GM04503 (cell line): ENCODE measurements at regions not wholly inside any gene's neighbourhood (a gene's known extent, or its start where the extent isn't known, plus 50 kb on each side); places are given as distances from the start of the nearest gene placed in this dataset.

ENCODE experiments used
- DNase-seq: peaks from one replicate; pipeline ENCODE4 v3.0.0-alpha.2; 2012; ENCODE audit warnings: low read depth

DNA sequence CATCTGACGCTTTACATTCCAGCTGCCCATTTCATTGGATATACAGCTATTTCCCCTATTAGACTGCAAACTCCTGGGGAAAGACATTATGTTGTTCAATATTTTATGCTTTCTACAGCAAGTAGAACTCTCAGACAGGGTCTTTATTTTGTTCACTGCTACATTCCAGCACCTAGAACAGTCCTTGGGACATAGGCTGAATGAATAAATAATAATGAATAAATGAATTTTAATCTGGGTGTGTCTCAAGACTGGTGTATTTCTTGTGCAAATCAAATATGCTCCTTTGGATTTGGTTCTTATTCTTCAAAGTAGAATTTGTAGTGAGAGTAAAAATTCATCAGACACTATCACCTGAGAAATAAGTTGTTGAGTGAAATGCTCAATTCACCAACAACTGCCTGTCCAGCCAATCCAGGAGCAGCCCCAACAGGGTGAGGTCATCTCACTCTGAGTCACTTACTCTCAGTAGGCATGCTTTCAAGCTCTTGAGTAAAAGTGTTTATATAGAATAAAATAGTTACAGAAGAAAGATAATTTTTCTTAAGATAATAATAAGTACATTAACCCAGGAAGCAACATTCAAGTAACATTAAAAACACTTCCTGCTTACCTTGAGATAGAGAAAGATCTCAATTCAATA lies 287.5 kb upstream of the NPVF start:
- DNase-seq: no peak

DNA sequence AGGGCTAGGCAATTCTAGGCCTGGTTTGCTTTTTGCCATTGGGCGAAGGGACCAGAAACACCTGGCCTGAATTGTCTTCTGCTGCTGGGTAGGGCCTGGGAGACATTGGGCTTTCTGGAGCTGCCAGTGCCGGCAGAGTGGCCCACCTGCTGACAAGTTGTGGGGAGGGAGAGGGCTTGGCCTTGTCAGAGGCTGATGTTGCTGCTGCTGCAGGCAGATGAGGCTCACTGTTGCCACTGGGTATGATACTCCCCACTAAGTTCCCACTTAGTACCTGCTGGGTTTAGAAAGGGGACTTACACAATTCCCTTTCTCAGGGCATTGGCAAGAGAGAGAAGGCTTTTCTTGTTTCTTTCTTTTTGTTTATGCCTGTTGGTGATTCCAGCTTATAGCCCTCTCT lies 289.6 kb upstream of the NPVF start:
- DNase-seq: no peak

DNA sequence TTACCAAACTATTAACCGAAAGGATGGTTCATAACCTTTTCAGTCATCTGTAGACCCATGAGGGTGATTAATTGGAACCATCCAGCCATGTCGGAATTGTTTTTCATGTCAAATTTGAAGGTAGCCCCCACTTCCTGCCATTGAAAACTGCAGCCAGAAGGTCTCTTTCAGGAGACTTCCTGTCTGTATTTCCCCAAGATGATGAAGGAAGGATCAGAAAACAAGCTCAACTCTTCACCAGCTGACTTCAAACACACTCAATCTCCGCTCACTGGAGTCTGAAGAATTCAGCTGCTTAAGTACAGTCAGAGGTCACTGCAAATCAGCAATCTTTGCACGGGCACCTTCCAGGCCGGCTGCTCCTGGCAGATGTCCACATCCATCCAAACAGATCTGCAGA lies 291.7 kb upstream of the NPVF start:
- no peak for DNase-seq

DNA sequence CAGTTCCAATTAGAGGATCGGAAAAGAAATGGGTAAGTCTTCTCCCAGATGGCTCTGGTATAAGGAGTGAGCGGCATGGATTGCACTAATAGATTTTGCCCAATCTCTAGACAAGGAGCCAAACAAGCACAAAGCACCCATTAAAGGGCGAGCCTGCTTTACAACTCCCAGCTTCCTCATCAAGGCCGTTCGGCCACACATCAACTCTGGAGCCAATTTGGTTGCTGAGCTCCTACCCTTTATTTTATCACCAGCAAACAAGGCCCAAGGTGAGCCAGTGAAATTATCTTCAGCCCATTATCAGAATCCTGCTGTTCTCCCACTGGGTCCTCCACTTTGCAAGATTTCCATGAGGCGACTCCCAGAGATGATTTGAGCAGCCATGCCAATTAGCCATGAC lies 292.2 kb upstream of the NPVF start:
- DNase-seq: no peak

DNA sequence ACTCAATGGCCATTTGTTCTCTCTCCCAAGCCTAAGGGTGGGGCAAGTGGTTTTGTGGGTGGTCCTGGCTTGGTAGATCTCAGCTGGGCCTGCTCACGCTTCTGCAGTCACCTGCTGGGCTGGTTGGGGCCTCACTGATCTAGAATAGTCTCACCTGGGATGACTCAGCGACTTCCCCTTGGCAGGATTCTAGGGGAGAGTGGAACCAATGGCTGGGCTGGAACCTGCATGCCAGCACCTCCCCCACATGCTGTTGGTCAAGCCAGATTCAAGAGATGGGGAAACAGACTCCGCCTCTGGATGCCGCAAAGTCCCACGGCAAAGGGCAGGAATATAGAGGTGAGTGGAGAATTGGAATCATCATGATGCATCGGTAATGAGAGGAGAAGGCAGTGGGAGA lies 292.9 kb upstream of the NPVF start:
- DNase-seq: no peak

DNA sequence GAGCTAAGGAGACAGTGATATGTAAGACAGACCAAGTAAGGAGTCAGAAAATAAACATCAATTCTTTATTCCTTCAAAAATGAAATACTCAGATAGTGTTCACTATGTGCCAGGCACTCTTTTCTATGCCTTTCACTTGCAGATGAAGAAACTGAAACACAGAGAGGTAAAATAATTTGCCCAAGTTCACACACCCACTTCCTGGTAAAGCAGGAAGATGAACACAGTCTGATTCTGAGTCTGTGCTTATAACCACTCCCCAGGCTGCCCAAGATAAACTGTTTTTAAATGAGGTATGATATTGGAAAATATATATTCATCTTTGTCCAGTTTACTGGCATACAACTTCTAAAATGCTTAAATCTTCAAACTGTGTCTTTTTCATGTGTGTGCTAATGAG lies 294.4 kb upstream of the NPVF start:
- no peak for DNase-seq

DNA sequence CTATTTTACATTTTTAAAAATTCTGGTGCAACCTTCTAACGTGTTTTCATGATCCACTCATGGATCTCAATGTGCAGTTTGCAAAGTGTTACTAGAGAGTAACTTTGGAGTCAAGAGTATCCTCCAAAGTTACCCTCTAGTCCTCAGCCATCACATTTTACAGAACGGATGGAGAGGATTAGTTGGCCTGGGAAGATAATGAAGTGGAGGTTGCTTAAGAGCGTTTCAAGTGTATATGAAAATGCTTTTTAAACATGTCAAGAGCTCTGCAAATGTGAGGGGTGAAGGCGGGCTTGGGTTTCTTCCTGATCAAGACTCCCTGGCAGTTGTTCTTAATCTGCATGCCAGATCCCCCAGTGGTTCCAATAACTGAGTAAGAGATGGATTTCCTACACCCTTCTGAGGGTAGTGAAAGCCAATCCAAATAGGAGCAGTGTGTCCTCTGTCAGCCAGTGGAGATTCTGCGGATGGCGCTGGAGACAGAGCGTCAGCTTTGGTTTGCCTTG lies 299.4 kb upstream of the NPVF start:
- no peak for DNase-seq

DNA sequence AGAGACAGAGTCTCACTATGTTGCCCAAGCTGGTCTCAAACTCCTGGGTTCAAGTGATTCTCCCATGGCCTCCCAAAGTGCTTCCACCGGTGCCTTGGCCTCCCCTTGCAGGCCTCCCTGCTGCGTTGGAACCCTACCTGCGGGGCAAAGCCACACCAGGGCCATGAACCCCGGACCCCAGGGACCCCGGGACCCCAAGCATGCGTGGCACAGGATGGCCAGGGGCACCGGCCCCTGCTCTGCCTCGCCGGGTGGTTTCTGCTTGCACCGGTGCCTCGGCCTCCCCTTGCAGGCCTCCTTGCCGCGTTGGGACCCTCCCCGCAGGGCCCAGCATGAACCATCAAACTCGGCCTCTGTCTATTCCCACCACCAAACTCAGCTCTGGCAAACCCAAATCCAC lies 301.0 kb upstream of the NPVF start:
- DNase-seq: no peak

DNA sequence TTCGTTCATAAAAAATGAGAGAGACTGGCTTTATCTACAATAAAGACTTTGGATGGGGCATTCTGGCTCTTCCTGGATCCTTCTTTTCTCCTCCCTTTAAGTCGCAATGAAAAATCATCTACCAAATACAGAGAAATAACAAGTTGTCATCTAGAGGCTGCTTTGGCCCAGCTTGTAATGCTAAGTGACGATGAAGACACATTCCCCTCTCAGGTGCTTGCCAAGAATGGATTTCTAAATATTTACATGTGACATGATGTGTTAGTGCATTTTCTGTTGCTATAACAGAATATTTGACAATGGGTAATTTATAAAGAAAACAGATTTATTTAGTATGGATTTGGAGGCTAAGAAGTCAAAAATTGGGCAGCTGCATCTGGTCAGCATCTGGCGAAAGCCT lies 308.6 kb upstream of the NPVF start:
- no peak for DNase-seq

DNA sequence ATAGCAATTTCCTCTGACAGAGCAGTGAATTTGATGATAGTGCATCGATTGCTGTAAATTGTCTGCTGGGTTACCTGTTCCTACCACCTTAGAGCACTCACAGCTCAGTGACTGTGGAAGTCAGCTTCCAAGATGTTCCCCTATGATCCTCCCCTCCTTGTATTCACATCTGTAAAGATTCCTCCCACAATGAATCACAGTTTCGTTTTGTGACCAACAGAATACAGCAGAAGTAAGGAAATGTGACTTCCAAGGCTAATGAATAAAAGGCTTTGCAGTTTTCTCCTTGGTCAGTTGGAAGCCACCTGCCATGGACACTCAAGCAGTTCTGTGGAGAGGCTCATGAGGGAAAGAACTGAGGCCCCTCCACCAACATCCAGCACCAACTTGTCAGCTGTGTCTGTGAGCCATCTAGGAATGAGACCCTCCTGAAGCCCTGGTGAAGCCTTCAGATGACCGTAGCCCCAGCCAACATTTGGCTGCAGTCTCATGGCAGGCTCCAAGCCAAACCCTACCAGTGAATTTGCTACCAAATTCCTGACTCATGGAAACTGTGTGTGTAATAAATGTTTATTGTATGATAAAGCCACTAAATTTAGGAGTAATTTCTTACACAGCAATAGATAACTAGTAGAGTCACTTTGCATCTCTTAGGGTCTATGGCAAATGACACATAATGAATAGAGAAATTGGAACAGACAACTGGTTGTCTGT lies 309.5 kb upstream of the NPVF start:
- no peak for DNase-seq

DNA sequence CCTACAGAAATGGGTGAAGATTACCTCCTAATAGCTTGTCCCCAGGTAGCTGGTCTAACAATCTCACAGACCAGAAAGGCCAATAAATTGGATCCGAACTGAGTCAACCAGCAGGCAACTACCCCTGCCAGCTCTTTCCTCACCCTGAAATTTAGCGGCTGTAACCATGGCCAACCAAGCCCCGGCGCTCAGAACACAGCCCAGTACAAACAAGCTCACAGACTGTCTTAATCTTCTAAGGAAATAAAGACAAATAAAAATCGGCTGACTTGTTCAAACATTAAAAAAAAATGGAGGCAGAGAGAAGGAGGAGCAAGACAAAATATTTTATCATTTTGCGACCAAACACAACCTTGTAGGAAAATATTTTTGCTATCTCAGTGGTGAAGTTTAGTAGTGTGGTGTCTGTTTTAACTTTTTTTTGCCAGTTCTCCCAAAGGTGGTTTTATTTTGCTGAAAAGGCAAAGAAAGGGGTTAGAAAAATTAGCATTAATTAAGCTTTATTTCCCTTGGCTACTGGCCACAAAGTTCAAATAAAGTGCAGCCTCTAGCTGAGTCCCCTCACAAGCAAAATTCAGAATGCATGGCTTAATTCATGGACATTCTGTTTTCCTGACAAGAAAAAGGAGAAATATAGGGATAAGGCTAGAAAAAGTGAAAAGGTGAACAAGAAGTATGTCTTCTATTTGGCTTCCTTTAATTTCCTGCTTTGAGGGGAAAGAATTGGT lies 313.0 kb upstream of the NPVF start:
- no peak for DNase-seq

DNA sequence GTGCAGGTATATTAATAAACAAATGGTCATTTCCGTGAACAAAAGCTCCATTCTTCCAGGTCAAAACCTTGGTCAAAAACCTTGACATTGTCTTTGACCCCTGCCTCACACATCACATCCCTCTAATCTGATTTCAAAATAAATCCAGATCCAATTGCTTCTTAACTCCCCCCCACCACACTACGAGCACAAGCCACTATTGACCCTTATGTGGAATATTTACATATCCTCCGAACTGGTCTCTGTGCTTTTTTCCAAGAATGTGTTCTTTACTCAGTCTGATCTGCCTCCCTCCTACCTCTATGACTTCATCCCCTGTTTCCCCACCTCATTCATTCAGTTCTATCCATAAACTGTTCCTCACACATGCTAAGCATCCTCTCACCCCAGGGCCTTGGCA lies 313.6 kb upstream of the NPVF start:
- DNase-seq: no peak

DNA sequence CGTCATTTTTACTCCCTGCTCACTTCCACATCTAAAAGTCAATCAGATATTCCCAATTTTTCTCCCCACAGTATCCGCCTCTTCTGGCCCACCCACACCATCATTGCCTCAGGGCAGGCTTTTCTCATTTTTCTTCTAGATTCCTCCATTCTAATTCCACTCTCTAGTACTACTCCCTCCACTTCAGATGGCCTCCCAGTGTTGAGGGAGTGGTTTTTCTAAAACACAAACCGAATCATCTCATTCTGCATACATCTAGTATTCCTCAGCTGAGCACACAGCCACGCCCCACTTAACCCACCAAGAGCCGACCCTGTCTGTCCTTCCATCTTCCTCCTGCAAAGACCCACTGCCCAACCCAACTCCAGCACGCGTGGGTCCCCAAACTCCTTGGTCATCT lies 314.9 kb upstream of the NPVF start:
- no peak for DNase-seq

DNA sequence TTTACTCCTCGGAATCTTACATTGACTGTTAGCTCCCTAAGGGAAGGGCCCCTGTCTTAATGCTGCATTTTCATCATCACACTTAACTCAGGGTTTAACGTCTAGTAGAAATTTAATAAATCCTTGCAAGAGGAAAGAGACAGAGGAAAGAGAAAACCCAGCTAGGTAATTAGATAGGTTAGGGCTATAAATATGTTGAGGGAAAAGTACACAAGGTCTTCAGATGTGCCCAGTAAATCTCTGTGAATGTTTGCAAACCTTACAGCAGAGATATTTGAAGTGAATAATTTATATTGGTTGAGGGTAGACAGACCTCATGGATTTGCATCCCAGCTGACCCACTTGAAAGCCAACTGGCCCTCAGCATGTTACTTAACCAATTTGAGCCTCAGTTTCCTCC lies 315.5 kb upstream of the NPVF start:
- no peak for DNase-seq

DNA sequence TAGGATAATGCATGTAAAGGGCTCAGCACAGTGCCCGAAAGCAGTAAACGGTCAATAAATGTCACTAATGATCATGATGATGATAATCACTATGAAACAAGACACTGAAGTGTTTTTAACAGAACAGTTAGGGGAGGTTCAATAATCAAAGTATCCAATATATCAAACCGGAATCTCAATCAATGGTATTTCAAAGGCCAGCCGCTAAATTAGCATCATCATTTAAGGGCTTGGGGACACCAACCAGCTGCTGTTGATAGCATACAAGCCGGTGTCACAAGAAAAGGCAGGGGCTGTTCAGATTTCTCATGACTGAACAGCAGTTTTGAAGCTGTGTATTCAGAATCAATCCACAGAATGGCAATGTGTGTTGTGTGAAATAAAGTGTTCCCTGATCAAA lies 316.0 kb upstream of the NPVF start:
- no peak for DNase-seq

DNA sequence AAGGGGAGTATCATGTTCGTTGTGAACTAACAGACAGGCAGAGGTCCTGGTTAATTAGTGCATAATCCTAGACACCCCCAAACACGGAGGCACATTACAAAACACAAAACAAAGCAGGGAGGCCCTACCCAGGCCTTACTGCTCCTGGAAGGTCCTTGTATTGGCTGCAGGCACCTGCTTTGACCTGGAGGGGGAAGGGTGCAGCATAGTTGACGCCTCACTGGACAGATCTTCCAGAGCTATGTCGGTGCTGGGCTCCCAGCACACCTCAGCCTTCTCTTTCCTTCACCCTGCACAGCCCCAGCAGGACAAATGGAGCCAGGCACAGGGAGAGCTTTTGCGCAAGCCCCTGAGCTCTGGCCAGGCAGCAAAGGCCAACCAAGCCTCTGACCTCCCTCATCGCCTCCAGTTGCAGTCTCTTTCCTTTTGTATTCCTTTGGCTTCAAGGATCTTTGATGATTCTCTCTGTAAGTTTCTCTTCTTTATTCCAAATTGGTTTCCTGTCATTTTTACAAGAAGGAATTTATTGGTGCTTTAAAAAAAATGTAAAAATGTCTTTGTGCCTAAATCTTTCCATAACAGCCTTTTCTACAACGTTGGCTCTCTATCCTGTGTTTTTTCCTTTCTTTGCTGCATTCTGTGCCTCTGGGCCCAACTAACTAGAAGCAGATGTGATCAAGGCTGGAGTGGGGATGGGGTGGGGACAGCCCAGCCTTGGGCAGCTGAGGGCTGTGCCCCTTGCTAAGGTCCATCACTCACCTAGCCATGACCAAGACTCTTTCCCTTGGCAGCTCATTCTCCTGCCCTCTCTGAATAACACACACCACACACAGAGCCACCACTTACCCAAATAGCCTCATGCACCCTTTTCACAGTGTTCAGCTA lies 317.1 kb upstream of the NPVF start:
- DNase-seq: no peak

DNA sequence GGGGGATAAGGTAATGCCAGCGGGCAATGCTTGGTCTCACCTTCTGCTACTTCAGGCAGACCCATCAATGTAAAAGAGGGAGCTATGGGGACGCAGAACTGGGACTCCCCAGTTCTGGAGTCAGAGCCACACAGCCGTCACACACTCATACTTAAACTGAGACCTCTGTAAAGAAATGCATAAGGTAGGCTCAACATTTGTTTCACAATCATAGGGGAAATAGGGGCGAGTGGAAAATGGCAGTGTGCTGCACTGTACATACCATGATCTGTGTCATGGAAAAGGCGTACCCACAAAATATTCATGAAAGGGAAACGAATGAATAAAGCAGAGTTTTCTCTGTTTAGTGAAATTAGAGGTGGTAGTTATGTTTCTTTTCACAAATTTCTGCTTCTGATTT lies 318.0 kb upstream of the NPVF start:
- DNase-seq: no peak

DNA sequence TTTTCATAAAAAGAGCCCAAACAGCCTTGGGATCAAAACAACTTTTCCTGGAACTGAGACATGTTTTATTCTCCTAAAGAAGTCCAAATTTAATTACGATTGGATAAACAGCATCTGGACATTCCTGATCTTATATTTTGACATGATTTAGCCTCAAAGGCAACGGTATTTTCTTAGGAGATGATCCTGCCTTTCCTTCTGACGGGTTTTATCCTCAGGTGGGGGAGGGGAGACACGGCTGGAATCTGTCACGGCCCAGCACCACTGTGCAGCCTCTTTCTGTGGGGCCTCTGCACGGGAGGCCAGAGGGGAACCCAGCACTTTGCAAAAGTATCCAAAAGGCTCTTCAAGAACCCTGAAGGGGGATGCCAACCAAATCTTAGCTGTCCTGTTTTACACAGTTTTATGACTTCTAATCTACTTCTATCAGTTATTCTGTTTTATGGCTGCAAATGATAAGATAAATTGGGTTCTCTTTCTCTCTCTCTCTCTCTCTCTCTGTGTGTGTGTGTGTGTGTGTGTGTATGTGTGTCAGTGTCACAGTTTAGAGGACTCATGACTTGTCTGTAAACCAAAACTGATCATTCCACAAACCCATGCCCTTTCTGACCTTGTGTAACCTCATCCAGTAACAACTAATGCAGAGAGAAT lies 321.1 kb upstream of the NPVF start:
- DNase-seq: no peak

DNA sequence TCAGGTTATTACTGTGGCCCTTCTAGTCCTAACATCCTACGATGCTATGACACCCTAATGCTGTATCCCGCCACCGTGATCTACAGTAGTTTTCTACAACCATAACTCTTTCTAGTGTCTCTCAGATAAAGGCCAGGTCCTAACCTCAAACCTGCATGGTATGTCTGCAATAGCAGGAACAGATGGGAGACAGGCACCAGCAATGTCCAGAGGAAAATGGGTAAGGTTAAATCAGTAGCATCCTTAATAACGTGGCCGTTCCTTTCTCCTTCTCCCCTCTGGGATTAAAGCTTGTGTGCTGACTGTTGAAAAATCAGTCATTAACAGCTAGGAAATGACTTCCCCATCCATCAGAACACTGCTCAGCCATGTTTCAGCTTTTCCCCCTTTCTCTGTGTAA lies 321.9 kb upstream of the NPVF start:
- DNase-seq: no peak

DNA sequence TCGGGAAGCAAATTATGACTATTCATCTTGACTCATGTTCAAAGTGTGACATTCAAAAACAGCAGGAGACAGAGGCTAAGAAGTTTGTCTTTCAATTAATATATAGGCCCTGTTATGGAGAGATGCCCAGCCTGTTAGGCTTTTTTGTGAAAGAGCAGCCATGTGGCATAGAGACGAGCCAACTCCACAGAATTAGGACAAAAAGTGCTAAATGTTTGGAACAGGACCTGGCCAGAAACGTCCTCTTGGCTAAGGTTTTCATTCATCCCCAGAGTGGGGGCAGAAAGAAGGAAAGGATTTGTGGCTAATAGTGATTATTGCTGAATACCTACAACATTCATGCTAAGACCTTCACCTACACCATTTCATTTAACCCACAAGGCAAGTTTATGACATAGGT lies 324.7 kb upstream of the NPVF start:
- DNase-seq: no peak

DNA sequence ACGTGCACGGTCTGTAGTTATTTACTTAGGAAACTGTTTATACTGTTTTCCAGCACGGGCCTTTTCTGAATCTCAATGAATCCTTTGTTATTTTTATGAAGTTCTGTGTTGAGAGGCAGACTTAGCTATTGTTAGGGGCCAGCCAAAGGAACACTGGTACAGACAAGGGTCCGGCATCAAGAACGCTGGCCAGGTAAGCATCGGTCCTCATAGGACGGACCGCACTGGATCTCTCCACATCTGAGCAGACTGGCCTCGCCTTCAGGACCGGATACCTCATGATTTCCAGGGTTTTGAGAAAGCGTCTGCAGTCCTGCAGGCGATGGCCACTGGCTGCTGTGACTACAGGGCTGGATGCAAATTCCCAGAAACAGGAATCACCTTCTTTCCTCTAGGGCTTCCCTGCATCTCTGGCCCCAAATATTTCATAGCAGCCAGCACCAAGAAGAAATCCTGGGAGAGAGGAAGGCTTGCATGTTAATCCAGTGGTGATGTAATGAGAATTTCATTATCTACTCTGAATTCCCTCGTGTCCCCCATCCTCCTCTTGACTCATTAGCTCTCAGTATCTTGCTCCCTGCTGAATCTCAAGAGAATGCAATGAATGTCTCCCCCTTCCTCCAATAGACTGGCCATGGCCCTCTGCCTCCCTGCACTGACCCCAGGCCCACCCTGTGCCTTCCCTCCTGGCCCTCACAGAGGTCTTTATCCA lies 325.4 kb upstream of the NPVF start:
- DNase-seq: no peak
